SW480 (cell line): ENCODE measurements at regions not wholly inside any gene's neighbourhood (a gene's known extent, or its start where the extent isn't known, plus 50 kb on each side); places are given as distances from the start of the nearest gene placed in this dataset.

Experiments
- DNase-seq: peaks from one replicate; pipeline ENCODE4 v3.0.0-alpha.2; 2016; ENCODE audit warnings: low spot score

- no peak for DNase-seq
Measured at GRCh38 chr1:221431961-221432360, 309.9 kb downstream of the DUSP10 start.

- DNase-seq, result peak; percentile 68
Measured at GRCh38 chr1:221435504-221435904, 306.4 kb downstream of the DUSP10 start.

GRCh38 chr1:221437171-221437570, 304.7 kb downstream of the DUSP10 start:
- no peak for DNase-seq

GRCh38 chr1:221437926-221438325, 304.0 kb downstream of the DUSP10 start:
- DNase-seq, result no peak

GRCh38 chr1:221439008-221439746, 302.7 kb downstream of the DUSP10 start:
- peak; percentile 83 for DNase-seq

GRCh38 chr1:221439747-221440501, 302.0 kb downstream of the DUSP10 start:
- DNase-seq, result peak; percentile 93

GRCh38 chr1:221440658-221441057, 301.2 kb downstream of the DUSP10 start:
- no peak for DNase-seq

GRCh38 chr1:221442056-221442455, 299.8 kb downstream of the DUSP10 start:
- no peak for DNase-seq

- no peak for DNase-seq
Measured at GRCh38 chr1:221444346-221444745, 297.5 kb downstream of the DUSP10 start.

- no peak for DNase-seq
Measured at GRCh38 chr1:221448585-221449175, 293.2 kb downstream of the DUSP10 start.

- no peak for DNase-seq
Measured at GRCh38 chr1:221449194-221449593, 292.7 kb downstream of the DUSP10 start.

- DNase-seq, result no peak
Measured at GRCh38 chr1:221449801-221450470, 292.0 kb downstream of the DUSP10 start.

- DNase-seq, result no peak
Measured at GRCh38 chr1:221451741-221452140, 290.1 kb downstream of the DUSP10 start.

GRCh38 chr1:221454096-221454495, 287.8 kb downstream of the DUSP10 start:
- DNase-seq, result no peak

GRCh38 chr1:221456918-221457317, 285.0 kb downstream of the DUSP10 start:
- no peak for DNase-seq

- no peak for DNase-seq
Measured at GRCh38 chr1:221457685-221458446, 284.0 kb downstream of the DUSP10 start.

GRCh38 chr1:221458447-221459156, 283.3 kb downstream of the DUSP10 start:
- DNase-seq, result no peak

- DNase-seq, result no peak
Measured at GRCh38 chr1:221459558-221459957, 282.3 kb downstream of the DUSP10 start.

- DNase-seq, result no peak
Measured at GRCh38 chr1:221462345-221462744, 279.5 kb downstream of the DUSP10 start.

- no peak for DNase-seq
Measured at GRCh38 chr1:221468546-221468945, 273.3 kb downstream of the DUSP10 start.

GRCh38 chr1:221469476-221469875, 272.4 kb downstream of the DUSP10 start:
- no peak for DNase-seq
